ENCODE measurements at regions not wholly inside any gene's neighbourhood (a gene's known extent, or its start where the extent isn't known, plus 50 kb on each side); places are given as distances from the start of the nearest gene placed in this dataset.

- intact Hi-C loops (cut with DNase I), result no loop called here
- H3K9me3 ChIP-seq, result no peaks in the 10 kb centered on the region
- H3K4me3 ChIP-seq, result no peak overlapping the region
- DNase-seq, result no peak
- H3K27me3 ChIP-seq, result no peaks in the 10 kb centered on the region
- WGBS, 2 donors, result 53 to 65% methylated on average over 5 of the region's 5 CpGs
- peaks cover 0 to 15% (median 12%) of the 10 kb centered on the region in 4 donors for H3K4me1 ChIP-seq
- TF ChIP-seq POLR2AphosphoS5 (IDR thresholded peaks at IDR 0.05) (no peak), POLR2A (IDR thresholded peaks at IDR 0.05) (no peak), CTCF (IDR thresholded peaks at IDR 0.05) (no peak), EP300 (IDR thresholded peaks at IDR 0.05) (no peak)
- no peaks in the 10 kb centered on the region for H3K36me3 ChIP-seq
- no peak overlapping the region for H3K27ac ChIP-seq
These were observed 320.9 kb upstream of the AUTS2 start for GRCh38 chr7:69277366-69277765.

DNA sequence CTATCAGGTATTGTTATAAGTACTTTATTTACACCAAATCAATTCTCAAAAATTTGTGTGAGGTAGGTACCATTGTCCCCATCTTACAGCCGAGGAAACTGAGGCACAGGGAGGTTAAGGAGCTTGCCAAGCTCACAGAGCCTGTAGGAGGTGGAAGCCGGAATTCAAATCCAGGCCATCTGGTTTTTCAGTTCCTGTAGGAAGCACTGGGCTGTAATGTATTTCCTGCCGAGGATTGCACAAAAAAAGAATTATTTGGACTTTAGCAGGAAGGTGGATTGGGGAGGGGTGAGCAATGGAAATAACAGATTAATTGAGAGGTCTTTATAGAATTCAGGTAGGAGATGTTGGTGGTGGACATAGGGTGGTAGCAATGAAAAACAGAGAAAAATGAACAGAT, 315.3 kb upstream of the AUTS2 start:
- peak overlapping the region in 1 of 4 donors; percentile 18 for H3K27ac ChIP-seq
- no peak overlapping the region for H3K4me3 ChIP-seq
- TF ChIP-seq CTCF (IDR thresholded peaks at IDR 0.05) (no peak), POLR2AphosphoS5 (IDR thresholded peaks at IDR 0.05) (no peak), POLR2A (IDR thresholded peaks at IDR 0.05) (no peak), EP300 (IDR thresholded peaks at IDR 0.05) (no peak)
- no peaks in the 10 kb centered on the region for H3K27me3 ChIP-seq
- H3K4me1 ChIP-seq, result no peaks in the 10 kb centered on the region
- intact Hi-C loops (cut with DNase I), result no loop called here
- DNase-seq, result no peak
- H3K9me3 ChIP-seq, result peaks cover 0 to 3% (median 0%) of the 10 kb centered on the region in 4 donors
- 41 to 53% methylated on average over 3 of the region's 3 CpGs for WGBS, 2 donors
- H3K36me3 ChIP-seq, result no peaks in the 10 kb centered on the region

DNA sequence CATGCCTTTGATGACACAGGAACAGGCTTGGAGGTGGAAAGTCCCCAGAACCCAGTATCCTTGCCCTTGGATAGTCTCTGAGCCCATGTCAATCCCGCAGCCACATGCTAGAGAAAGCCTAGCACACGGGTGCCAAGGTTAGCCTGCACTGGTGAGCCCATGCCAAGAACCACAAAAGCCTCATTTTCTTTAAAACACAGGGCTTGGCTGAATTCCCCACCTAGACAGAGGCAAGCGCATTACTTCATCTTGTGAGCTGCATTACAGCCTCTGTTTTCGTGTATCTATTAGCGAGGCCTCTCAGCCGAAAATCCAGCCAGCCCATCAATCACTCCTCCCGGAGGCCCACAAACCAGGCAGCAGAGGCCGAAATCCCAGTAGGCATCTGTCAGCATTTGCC, 314.9 kb upstream of the AUTS2 start:
- no peaks in the 10 kb centered on the region for H3K4me1 ChIP-seq
- H3K27me3 ChIP-seq, result no peaks in the 10 kb centered on the region
- H3K27ac ChIP-seq, result peak overlapping the region in 1 of 4 donors; percentile 18
- no peaks in the 10 kb centered on the region for H3K36me3 ChIP-seq
- peaks cover 0 to 3% (median 0%) of the 10 kb centered on the region in 4 donors for H3K9me3 ChIP-seq
- intact Hi-C loops (cut with DNase I), result no loop called here
- DNase-seq, result no peak
- 84 to 89% methylated on average over 8 of the region's 8 CpGs for WGBS, 2 donors
- no peak overlapping the region for H3K4me3 ChIP-seq
- TF ChIP-seq CTCF (IDR thresholded peaks at IDR 0.05) (no peak), POLR2A (IDR thresholded peaks at IDR 0.05) (no peak), POLR2AphosphoS5 (IDR thresholded peaks at IDR 0.05) (no peak), EP300 (IDR thresholded peaks at IDR 0.05) (no peak)

- H3K36me3 ChIP-seq, result no peaks in the 10 kb centered on the region
- TF ChIP-seq POLR2A (IDR thresholded peaks at IDR 0.05), result no peak
- TF ChIP-seq EP300 (IDR thresholded peaks at IDR 0.05), result no peak
- no peak for TF ChIP-seq CTCF (IDR thresholded peaks at IDR 0.05)
- no peak for TF ChIP-seq POLR2AphosphoS5 (IDR thresholded peaks at IDR 0.05)
- no peak overlapping the region for H3K4me3 ChIP-seq
- H3K4me1 ChIP-seq, result no peaks in the 10 kb centered on the region
- DNase-seq, result no peak
- intact Hi-C loops (cut with DNase I), result no loop called here
- H3K9me3 ChIP-seq, result peaks cover 0 to 3% (median 0%) of the 10 kb centered on the region in 4 donors
- H3K27me3 ChIP-seq, result no peaks in the 10 kb centered on the region
- no peak overlapping the region for H3K27ac ChIP-seq
These were observed 312.4 kb upstream of the AUTS2 start for GRCh38 chr7:69285854-69286253.

DNA sequence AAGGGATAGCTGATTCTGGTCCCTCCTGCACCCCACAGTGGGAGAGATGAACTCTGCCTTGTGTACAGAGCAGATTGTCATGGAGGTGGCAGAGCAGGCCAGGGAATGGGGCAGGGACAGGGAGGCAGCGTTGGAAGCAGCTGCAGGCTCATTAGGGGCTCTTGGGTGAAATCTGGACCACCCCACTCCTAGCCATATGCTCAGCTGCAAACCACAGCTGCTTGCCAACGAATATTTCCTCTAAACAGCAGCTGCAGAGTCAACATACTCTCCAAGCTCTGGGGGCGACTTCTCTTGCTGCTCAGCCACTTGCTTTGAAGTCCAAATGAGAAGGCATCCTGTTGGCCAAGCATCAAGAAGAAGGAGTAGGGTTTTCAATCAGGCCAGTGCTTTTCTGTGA, 302.3 kb upstream of the AUTS2 start:
- H3K27ac ChIP-seq, result no peak overlapping the region
- WGBS, 2 donors, result 31 to 46% methylated on average over 3 of the region's 3 CpGs
- intact Hi-C loops (cut with DNase I), result no loop called here
- no peaks in the 10 kb centered on the region for H3K36me3 ChIP-seq
- H3K4me3 ChIP-seq, result no peak overlapping the region
- H3K27me3 ChIP-seq, result no peaks in the 10 kb centered on the region
- TF ChIP-seq POLR2AphosphoS5 (IDR thresholded peaks at IDR 0.05), result no peak
- no peak for TF ChIP-seq CTCF (IDR thresholded peaks at IDR 0.05)
- TF ChIP-seq EP300 (IDR thresholded peaks at IDR 0.05), result no peak
- TF ChIP-seq POLR2A (IDR thresholded peaks at IDR 0.05), result no peak
- H3K4me1 ChIP-seq, result no peaks in the 10 kb centered on the region
- H3K9me3 ChIP-seq, result no peaks in the 10 kb centered on the region
- DNase-seq, result no peak
